ENCODE measurements at regions not wholly inside any gene's neighbourhood (a gene's known extent, or its start where the extent isn't known, plus 50 kb on each side); places are given as distances from the start of the nearest gene placed in this dataset.
"Not testable (repeated sequence)": the region's sequence is repeated elsewhere in the genome, so short reads cannot be mapped to it uniquely, and the experiment has no call there.

GRCh38 chr7:119949053-119949452, 323.9 kb upstream of the KCND2 start:
- 90% methylated on average over 5 of the region's 5 CpGs for WGBS
- H3K4me3 ChIP-seq (ENCODE audit: low read depth in 1 of 3, low read length in 3 of 3) = no peak overlapping the region
- no peaks in the 10 kb centered on the region for H3K36me3 ChIP-seq (ENCODE audit: control insufficient read depth in 4 of 4, insufficient read depth in 3 of 4, low read depth in 1 of 4, low read length in 3 of 4)
- H3K9me3 ChIP-seq (ENCODE audit: control insufficient read depth in 4 of 4, low read length in 3 of 4) = no peaks in the 10 kb centered on the region
- TF ChIP-seq REST (IDR thresholded peaks at IDR 0.05) = no peak
- no peak overlapping the region for H3K27ac ChIP-seq (ENCODE audit: low read depth in 1 of 2, low read length in 2 of 2)
- no peaks in the 10 kb centered on the region for H3K27me3 ChIP-seq (ENCODE audit: control insufficient read depth in 4 of 4, insufficient read depth in 4 of 4, low read length in 3 of 4)
- H3K9ac ChIP-seq (ENCODE audit: low read depth in 1 of 2, low read length in 2 of 2) = no peak overlapping the region
- DNase-seq (ENCODE audit: low spot score) = no peak
- no peaks in the 10 kb centered on the region for H3K4me1 ChIP-seq (ENCODE audit: control insufficient read depth in 4 of 4, insufficient read depth in 4 of 4, low read length in 3 of 4)

GRCh38 chr7:119950390-119951041, 322.5 kb upstream of the KCND2 start:
- H3K9ac ChIP-seq (ENCODE audit: low read depth in 1 of 2, low read length in 2 of 2); H3K27me3 ChIP-seq (ENCODE audit: control insufficient read depth in 4 of 4, insufficient read depth in 4 of 4, low read length in 3 of 4); H3K27ac ChIP-seq (ENCODE audit: low read depth in 1 of 2, low read length in 2 of 2); H3K4me3 ChIP-seq (ENCODE audit: low read depth in 1 of 3, low read length in 3 of 3); H3K4me1 ChIP-seq (ENCODE audit: control insufficient read depth in 4 of 4, insufficient read depth in 4 of 4, low read length in 3 of 4); H3K9me3 ChIP-seq (ENCODE audit: control insufficient read depth in 4 of 4, low read length in 3 of 4); H3K36me3 ChIP-seq (ENCODE audit: control insufficient read depth in 4 of 4, insufficient read depth in 3 of 4, low read depth in 1 of 4, low read length in 3 of 4); DNase-seq (ENCODE audit: low spot score): not testable (repeated sequence)
- WGBS = 91% methylated on average over 30 of the region's 30 CpGs

- H3K4me1 ChIP-seq (ENCODE audit: control insufficient read depth in 4 of 4, insufficient read depth in 4 of 4, low read length in 3 of 4); H3K9me3 ChIP-seq (ENCODE audit: control insufficient read depth in 4 of 4, low read length in 3 of 4); H3K36me3 ChIP-seq (ENCODE audit: control insufficient read depth in 4 of 4, insufficient read depth in 3 of 4, low read depth in 1 of 4, low read length in 3 of 4); H3K27ac ChIP-seq (ENCODE audit: low read depth in 1 of 2, low read length in 2 of 2); H3K4me3 ChIP-seq (ENCODE audit: low read depth in 1 of 3, low read length in 3 of 3); H3K9ac ChIP-seq (ENCODE audit: low read depth in 1 of 2, low read length in 2 of 2); H3K27me3 ChIP-seq (ENCODE audit: control insufficient read depth in 4 of 4, insufficient read depth in 4 of 4, low read length in 3 of 4); DNase-seq (ENCODE audit: low spot score): not testable (repeated sequence)
- WGBS = 96% methylated on average over 22 of the region's 24 CpGs
Measured at GRCh38 chr7:119951614-119952013, 321.4 kb upstream of the KCND2 start.

- no peaks in the 10 kb centered on the region for H3K27me3 ChIP-seq (ENCODE audit: control insufficient read depth in 4 of 4, insufficient read depth in 4 of 4, low read length in 3 of 4)
- H3K9me3 ChIP-seq (ENCODE audit: control insufficient read depth in 4 of 4, low read length in 3 of 4) = no peaks in the 10 kb centered on the region
- no peak overlapping the region for H3K4me3 ChIP-seq (ENCODE audit: low read depth in 1 of 3, low read length in 3 of 3)
- no peaks in the 10 kb centered on the region for H3K36me3 ChIP-seq (ENCODE audit: control insufficient read depth in 4 of 4, insufficient read depth in 3 of 4, low read depth in 1 of 4, low read length in 3 of 4)
- no peak for TF ChIP-seq YY1 (IDR thresholded peaks at IDR 0.05)
- no peak for TF ChIP-seq REST (IDR thresholded peaks at IDR 0.05)
- TF ChIP-seq HNF4G (IDR thresholded peaks at IDR 0.05) = no peak
- TF ChIP-seq ZBTB33 (IDR thresholded peaks at IDR 0.05) = no peak
- no peak for TF ChIP-seq FOXA1 (IDR thresholded peaks at IDR 0.05)
- TF ChIP-seq HNF4A (conservative IDR thresholded peaks at IDR 0.05) = no peak
- no peak for TF ChIP-seq RXRA (IDR thresholded peaks at IDR 0.05)
- no peak for DNase-seq (ENCODE audit: low spot score)
- no peaks in the 10 kb centered on the region for H3K4me1 ChIP-seq (ENCODE audit: control insufficient read depth in 4 of 4, insufficient read depth in 4 of 4, low read length in 3 of 4)
- H3K9ac ChIP-seq (ENCODE audit: low read depth in 1 of 2, low read length in 2 of 2) = no peak overlapping the region
- H3K27ac ChIP-seq (ENCODE audit: low read depth in 1 of 2, low read length in 2 of 2) = no peak overlapping the region
Measured at GRCh38 chr7:119957335-119957734, 315.6 kb upstream of the KCND2 start.

Measured in liver (tissue), 7 donors.